IMR-90 (cell line): ENCODE measurements at regions not wholly inside any gene's neighbourhood (a gene's known extent, or its start where the extent isn't known, plus 50 kb on each side); places are given as distances from the start of the nearest gene placed in this dataset.

ENCODE experiments used
- ATAC-seq: fragments of 200-7000 bp; cut with Tn5 transposase; 2 replicates; pipeline ENCODE4 v1.9.1; 2020; ENCODE audit warnings: low read depth, mild to moderate bottlenecking, moderate library complexity
- BruUV-seq: library from RNA; stranded (reverse); fragments of 400-500 nt; replicated peaks from 2 replicates; lab custom pipeline; 2021; lab: Mats Ljungman, UMichigan
- CTCF ChIA-PET: fragments of 300-600 bp; formaldehyde crosslinking; extraction: SDS; loops from one replicate; lab custom pipeline; 2021; ENCODE audit warnings: antibody characterized with exemption; lab: Yijun Ruan, JAX
- POLR2A ChIA-PET: fragments of 300-600 bp; sonication (Branson Sonifier 250); formaldehyde crosslinking; loops from one replicate; lab custom pipeline; 2022; ENCODE audit warnings: antibody characterized with exemption; ENCODE audit not compliant: unreplicated experiment; lab: Charles Lee
- DNase-seq: peaks from one replicate; pipeline ENCODE4 v3.0.0; 2013
- H2AFZ ChIP-seq: replicated peaks from 2 replicates; pipeline ENCODE3; 2013; ENCODE audit warnings: low read length, mild to moderate bottlenecking; ENCODE audit not compliant: poor library complexity
- H2AK5ac ChIP-seq: 2 replicates; pipeline ENCODE4 v1.6.1; 2013; ENCODE audit warnings: low read depth, low read length, inconsistent platforms
- H2AK9ac ChIP-seq: replicated peaks from 2 replicates; pipeline ENCODE3; 2013; ENCODE audit warnings: mild to moderate bottlenecking, low read depth, low read length, moderate library complexity; ENCODE audit not compliant: poor library complexity
- H2BK120ac ChIP-seq: 2 replicates; pipeline ENCODE4 v1.6.1; 2013; ENCODE audit warnings: low read depth, low read length, inconsistent platforms
- H2BK15ac ChIP-seq: 3 replicates; pipeline ENCODE4 v1.6.1; 2013; ENCODE audit warnings: low read depth, low read length, inconsistent platforms
- H2BK20ac ChIP-seq: 2 replicates; pipeline ENCODE4 v1.6.1; 2013; ENCODE audit warnings: low read depth, mild to moderate bottlenecking, inconsistent platforms, low read length, moderate library complexity
- H2BK5ac ChIP-seq: 2 replicates; pipeline ENCODE4 v1.6.1; 2013; ENCODE audit warnings: mild to moderate bottlenecking, low read depth, low read length, inconsistent platforms; ENCODE audit not compliant: poor library complexity, severe bottlenecking
- H3K14ac ChIP-seq: replicated peaks from 2 replicates; pipeline ENCODE4 v1.6.1; 2013; ENCODE audit warnings: low read depth, low read length, inconsistent platforms
- H3K18ac ChIP-seq: 2 replicates; pipeline ENCODE4 v1.6.1; 2013; ENCODE audit warnings: low read depth, low read length, control low read depth
- H3K23ac ChIP-seq: 2 replicates; pipeline ENCODE4 v1.6.1; 2013; ENCODE audit warnings: low read depth, low read length, inconsistent platforms
- H3K27ac ChIP-seq: 2 replicates; pipeline ENCODE4 v1.5.1; 2013; ENCODE audit warnings: mild to moderate bottlenecking, control low read depth, low read length; ENCODE audit not compliant: insufficient read depth
- H3K27me3 ChIP-seq: 2 replicates; pipeline ENCODE4 v1.6.1; 2013; ENCODE audit warnings: low read length; ENCODE audit not compliant: control insufficient read depth, insufficient read depth
- H3K36me3 ChIP-seq: 2 replicates; pipeline ENCODE4 v1.6.1; 2013; ENCODE audit warnings: low read length, mixed read lengths; ENCODE audit not compliant: control insufficient read depth, insufficient read depth
- H3K4ac ChIP-seq: 2 replicates; pipeline ENCODE4 v1.6.1; 2013; ENCODE audit warnings: low read depth, low read length, inconsistent platforms
- H3K4me1 ChIP-seq: 2 replicates; pipeline ENCODE4 v1.6.1; 2013; ENCODE audit warnings: low read length, mixed read lengths; ENCODE audit not compliant: control insufficient read depth, insufficient read depth
- H3K4me2 ChIP-seq: 2 replicates; pipeline ENCODE4 v1.6.1; 2013; ENCODE audit warnings: low read depth, mild to moderate bottlenecking, control low read depth, low read length, moderate library complexity
- H3K4me3 ChIP-seq: 2 replicates; pipeline ENCODE4 v1.5.1; 2013; ENCODE audit warnings: low read depth, mild to moderate bottlenecking, control low read depth, low read length, moderate library complexity; ENCODE audit not compliant: insufficient read depth
- H3K56ac ChIP-seq: 2 replicates; pipeline ENCODE4 v1.6.1; 2013; ENCODE audit warnings: low read length, inconsistent platforms; ENCODE audit not compliant: insufficient read depth; ENCODE audit errors: extremely low read depth
- H3K79me1 ChIP-seq, 2 experiments: 2 replicates each; pipeline ENCODE4 v1.6.1; 2013; ENCODE audit warnings: low read length in 2 of 2, inconsistent platforms in 1 of 2, low read depth in 1 of 2
- H3K9ac ChIP-seq: 2 replicates; pipeline ENCODE4 v1.6.1; 2013; ENCODE audit warnings: low read depth, low read length, control low read depth
- H3K9me1 ChIP-seq: 2 replicates; pipeline ENCODE4 v1.6.1; 2013; ENCODE audit warnings: low read length, inconsistent platforms; ENCODE audit not compliant: insufficient read depth
- H3K9me3 ChIP-seq: 2 replicates; pipeline ENCODE4 v1.6.1; 2013; ENCODE audit warnings: low read length; ENCODE audit not compliant: control insufficient read depth, insufficient read depth
- H4K20me1 ChIP-seq: 2 replicates; pipeline ENCODE4 v1.6.1; 2013; ENCODE audit warnings: low read length, inconsistent platforms; ENCODE audit not compliant: insufficient read depth
- H4K5ac ChIP-seq: 2 replicates; pipeline ENCODE4 v1.6.1; 2013; ENCODE audit warnings: mild to moderate bottlenecking, low read depth, low read length, control low read depth
- H4K8ac ChIP-seq, 2 experiments: 2 replicates each; pipeline ENCODE4 v1.6.1; 2013; ENCODE audit warnings: low read depth in 2 of 2, low read length in 2 of 2, control low read depth in 1 of 2, inconsistent platforms in 1 of 2
- H4K91ac ChIP-seq: 2 replicates; pipeline ENCODE4 v1.6.1; 2013; ENCODE audit warnings: low read depth, low read length, inconsistent platforms; ENCODE audit not compliant: insufficient read depth
- BHLHE40 ChIP-seq: fragments of 150-350 bp; IDR thresholded peaks from 2 replicates; pipeline ENCODE4 v1.6.1; 2016; ENCODE audit warnings: mild to moderate bottlenecking, low read depth, low read length
- CEBPB ChIP-seq: IDR thresholded peaks from 2 replicates; pipeline ENCODE4 v1.6.1; 2012; ENCODE audit warnings: low read depth, low read length, improper control_type of control experiment
- CHD1 ChIP-seq: IDR thresholded peaks from 2 replicates; pipeline ENCODE4 v1.6.1; 2012; ENCODE audit warnings: low read depth, low read length, improper control_type of control experiment
- FOS ChIP-seq: fragments of 150-350 bp; IDR thresholded peaks from 2 replicates; pipeline ENCODE4 v1.6.1; 2016; ENCODE audit warnings: low read depth, low read length
- MAFK ChIP-seq: IDR thresholded peaks from 2 replicates; pipeline ENCODE4 v1.6.1; 2012; ENCODE audit warnings: low read depth, low read length, improper control_type of control experiment
- MAZ ChIP-seq: IDR thresholded peaks from 2 replicates; pipeline ENCODE4 v1.6.1; 2012; ENCODE audit warnings: low read depth, mild to moderate bottlenecking, low read length, improper control_type of control experiment, moderate library complexity, borderline replicate concordance
- MXI1 ChIP-seq: IDR thresholded peaks from 2 replicates; pipeline ENCODE4 v1.6.1; 2012; ENCODE audit warnings: low read depth, mild to moderate bottlenecking, low read length, moderate library complexity, borderline replicate concordance
- NFE2L2 ChIP-seq: fragments of 150-350 bp; IDR thresholded peaks from 2 replicates; pipeline ENCODE4 v1.6.1; 2016; ENCODE audit warnings: low read depth, mild to moderate bottlenecking, low read length
- RAD21 ChIP-seq: IDR thresholded peaks from 2 replicates; pipeline ENCODE4 v1.6.1; 2012; ENCODE audit warnings: low read length, improper control_type of control experiment
- RFX5 ChIP-seq: IDR thresholded peaks from 2 replicates; pipeline ENCODE4 v1.8.0; 2012; ENCODE audit warnings: low read depth, mild to moderate bottlenecking, low read length, moderate library complexity
- WGBS, 2 experiments: methylation state at CpG; one replicate each; pipeline versions ENCODE4 v1.1.5 to v1.1.7; 2013; ENCODE audit warnings: missing lambda C conversion rate in 2 of 2; ENCODE audit not compliant: insufficient read length in 1 of 2; ENCODE audit errors: extremely low coverage in 2 of 2; 5-methylcytosine and 5-hydroxymethylcytosine counted together
- dilution Hi-C: fragments of 300-500 bp; cut with HindIII; formaldehyde crosslinking; loops from one replicate; pipeline ENCODE4 v1.14.3; 2018; ENCODE audit warnings: low sequenced_read_pairs; ENCODE audit not compliant: unreplicated experiment
- in situ Hi-C: fragments of 300-500 bp; cut with MboI; formaldehyde crosslinking; loops from 3 replicates; pipeline ENCODE4 v1.14.3; 2019; ENCODE audit warnings: low sequenced_read_pairs, inconsistent platforms, mixed read lengths
- intact Hi-C: fragments of 100-400 bp; cut with micrococcal nuclease; formaldehyde crosslinking; loops from 2 replicates; pipeline ENCODE4 v1.10.0; 2022
- TF ChIP-seq, protein P1 (sequence below): fragments of 150-350 bp; IDR thresholded peaks from 2 replicates; pipeline ENCODE4 v1.6.1; 2017; ENCODE audit warnings: mild to moderate bottlenecking, antibody characterized with exemption, low read length, low read depth
- TF ChIP-seq, protein P2 (sequence below): fragments of 150-350 bp; IDR thresholded peaks from 2 replicates; pipeline ENCODE4 v1.6.1; 2016; ENCODE audit warnings: low read depth, mild to moderate bottlenecking, low read length, moderate library complexity, borderline replicate concordance

DNA sequence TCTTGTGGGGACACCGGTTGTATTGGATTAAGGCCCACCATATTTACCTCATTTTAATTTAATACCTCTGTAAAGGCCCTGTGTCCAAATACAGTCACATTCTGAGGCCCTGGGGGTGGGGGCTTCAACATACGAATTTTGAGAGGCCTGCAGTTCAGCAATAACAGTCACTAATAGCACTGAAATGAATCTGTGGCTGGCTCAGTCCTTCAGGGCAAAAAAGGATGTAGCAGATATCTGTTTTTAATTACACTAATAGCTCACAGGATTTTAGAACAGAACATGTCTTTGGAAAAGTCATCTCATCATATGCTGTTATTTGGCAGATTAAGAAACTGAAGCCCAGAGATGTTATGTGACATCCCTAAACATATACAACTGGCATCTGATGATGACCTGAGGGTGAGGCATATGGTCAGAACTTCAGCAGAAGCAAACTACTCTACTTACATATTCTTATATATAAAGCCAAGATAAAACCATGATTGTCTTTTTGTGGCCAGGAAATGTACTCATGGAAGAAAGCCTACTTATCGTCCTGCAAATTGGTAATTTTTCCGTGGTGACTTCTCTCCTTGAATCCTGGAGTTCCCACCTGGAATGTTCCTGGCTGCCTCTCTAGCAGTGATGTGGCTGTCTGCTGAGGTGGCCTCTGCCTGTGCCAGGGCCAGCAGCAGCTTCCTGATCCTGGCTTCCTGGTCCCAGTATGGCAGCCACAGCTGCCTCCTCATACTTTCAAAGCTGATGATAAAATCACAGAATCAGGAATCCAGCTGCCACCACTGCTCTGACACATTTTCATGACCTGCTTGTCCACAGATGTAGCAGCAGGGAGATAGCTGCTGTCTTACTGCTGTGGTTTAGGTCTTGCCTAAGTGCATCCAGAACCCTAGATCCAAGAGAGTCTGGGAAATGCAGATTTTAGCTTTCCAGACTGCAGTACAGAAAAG, 72.1 kb upstream of the ANKRD55 start (continued):
- TF ChIP-seq MAFK, result no peak

DNA sequence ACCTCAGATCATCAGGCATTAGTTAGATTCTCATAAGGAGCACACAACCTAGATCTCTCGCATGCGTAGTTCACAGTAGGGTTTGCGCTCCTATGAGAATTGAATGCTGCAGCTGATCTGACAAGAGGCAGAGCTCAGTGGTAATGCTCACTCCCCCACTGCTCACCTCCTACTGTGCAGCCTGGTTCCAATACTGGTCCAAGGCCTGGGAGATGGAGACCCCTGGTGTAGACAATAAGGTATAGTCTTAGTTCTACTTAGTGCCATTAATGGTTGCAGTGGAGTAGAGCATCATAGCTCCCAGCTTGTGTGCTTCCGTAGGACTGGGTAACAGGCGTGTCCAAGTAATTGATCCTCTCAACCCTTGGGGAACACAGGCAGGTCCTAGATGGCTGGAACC, 70.4 kb upstream of the ANKRD55 start:
- H4K8ac ChIP-seq, result no peak overlapping the region
- CTCF ChIA-PET, result no interaction called here

More for the DNA sequence above, 70.4 kb upstream of the ANKRD55 start:
- Histone ChIP-seq H2BK5ac (no peak overlapping the region), H3K14ac (no peak overlapping the region), H3K9me1 (peaks cover 5% of the 10 kb centered on the region; the same call in 1 of the 2 replicates), H3K27me3 (no peaks in the 10 kb centered on the region), H3K79me1 (no peaks in the 10 kb centered on the region), H3K23ac (no peak overlapping the region), H4K5ac (no peak overlapping the region), H2AK9ac (no peak overlapping the region), H3K56ac (no peak overlapping the region), H3K4me3 (no peak overlapping the region), H3K9me3 (no peaks in the 10 kb centered on the region), H3K9ac (no peak overlapping the region), H3K4me2 (no peak overlapping the region), H2AFZ (no peak overlapping the region), H3K27ac (no peak overlapping the region), H2BK120ac (peak overlapping the region; percentile 49; the same call in 1 of the 2 replicates), H2AK5ac (peak overlapping the region; percentile 38; the same call in 1 of the 2 replicates), H3K36me3 (no peaks in the 10 kb centered on the region), H4K91ac (no peak overlapping the region; the same call in 1 of the 2 replicates), H4K20me1 (no peaks in the 10 kb centered on the region), H3K18ac (no peak overlapping the region), H2BK15ac (peak overlapping the region; percentile 71; the same call in 2 of the 3 replicates), H3K4ac (peak overlapping the region; percentile 39), H2BK20ac (peak overlapping the region; percentile 58), H3K4me1 (peaks cover 5% of the 10 kb centered on the region; the same call in 1 of the 2 replicates)
- DNase-seq (no peak), ATAC-seq (no peak)
- in situ Hi-C loops (no loop called here), intact Hi-C loops (no loop called here), dilution Hi-C loops (no loop called here)
- POLR2A ChIA-PET, result no interaction called here
- no TSS peak for BruUV-seq
- WGBS, 2 experiments, result 100% methylated on average over 2 of the region's 5 CpGs; no CpG with 5 or more reads in 1 of the 2 experiments
- TF ChIP-seq, protein P1, sequence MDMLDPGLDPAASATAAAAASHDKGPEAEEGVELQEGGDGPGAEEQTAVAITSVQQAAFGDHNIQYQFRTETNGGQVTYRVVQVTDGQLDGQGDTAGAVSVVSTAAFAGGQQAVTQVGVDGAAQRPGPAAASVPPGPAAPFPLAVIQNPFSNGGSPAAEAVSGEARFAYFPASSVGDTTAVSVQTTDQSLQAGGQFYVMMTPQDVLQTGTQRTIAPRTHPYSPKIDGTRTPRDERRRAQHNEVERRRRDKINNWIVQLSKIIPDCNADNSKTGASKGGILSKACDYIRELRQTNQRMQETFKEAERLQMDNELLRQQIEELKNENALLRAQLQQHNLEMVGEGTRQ, result no peak
- no peak for TF ChIP-seq RFX5
- TF ChIP-seq MAFK, result no peak
- no peak for TF ChIP-seq NFE2L2
- TF ChIP-seq RAD21, result no peak; the same call in 1 of the 2 replicates
- no peak for TF ChIP-seq MXI1
- TF ChIP-seq CEBPB, result no peak
- TF ChIP-seq CHD1, result no peak
- TF ChIP-seq MAZ, result no peak
- TF ChIP-seq, protein P2, sequence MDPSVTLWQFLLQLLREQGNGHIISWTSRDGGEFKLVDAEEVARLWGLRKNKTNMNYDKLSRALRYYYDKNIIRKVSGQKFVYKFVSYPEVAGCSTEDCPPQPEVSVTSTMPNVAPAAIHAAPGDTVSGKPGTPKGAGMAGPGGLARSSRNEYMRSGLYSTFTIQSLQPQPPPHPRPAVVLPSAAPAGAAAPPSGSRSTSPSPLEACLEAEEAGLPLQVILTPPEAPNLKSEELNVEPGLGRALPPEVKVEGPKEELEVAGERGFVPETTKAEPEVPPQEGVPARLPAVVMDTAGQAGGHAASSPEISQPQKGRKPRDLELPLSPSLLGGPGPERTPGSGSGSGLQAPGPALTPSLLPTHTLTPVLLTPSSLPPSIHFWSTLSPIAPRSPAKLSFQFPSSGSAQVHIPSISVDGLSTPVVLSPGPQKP, result no peak
- TF ChIP-seq BHLHE40, result no peak
- TF ChIP-seq FOS, result no peak
